H9 (cell line): ENCODE measurements at regions not wholly inside any gene's neighbourhood (a gene's known extent, or its start where the extent isn't known, plus 50 kb on each side); places are given as distances from the start of the nearest gene placed in this dataset.

Source experiments
- DNase-seq: peaks from one replicate; pipeline ENCODE4 v3.0.0-alpha.2; 2017
- H2AFZ ChIP-seq: one replicate; pipeline ENCODE4 v1.6.1; 2013; ENCODE audit warnings: mild to moderate bottlenecking, low read length, control low read depth, moderate library complexity
- H2AK5ac ChIP-seq: 2 replicates; pipeline ENCODE4 v1.6.1; 2013; ENCODE audit warnings: low read length, control low read depth, mixed read lengths; ENCODE audit not compliant: insufficient read length
- H2BK120ac ChIP-seq: one replicate; pipeline ENCODE4 v1.6.1; 2013; ENCODE audit warnings: low read depth, mild to moderate bottlenecking, low read length, control low read depth, inconsistent platforms; ENCODE audit not compliant: poor library complexity, severe bottlenecking
- H2BK12ac ChIP-seq: 2 replicates; pipeline ENCODE4 v1.6.1; 2013; ENCODE audit warnings: low read length, control low read depth, mixed read lengths, low read depth; ENCODE audit not compliant: insufficient read length
- H2BK15ac ChIP-seq: 2 replicates; pipeline ENCODE4 v1.6.1; 2013; ENCODE audit warnings: low read depth, low read length, control low read depth
- H2BK20ac ChIP-seq: one replicate; pipeline ENCODE4 v1.6.1; 2013; ENCODE audit warnings: low read depth, mild to moderate bottlenecking, low read length, control low read depth, inconsistent platforms; ENCODE audit not compliant: poor library complexity, severe bottlenecking
- H2BK5ac ChIP-seq: 2 replicates; pipeline ENCODE4 v1.6.1; 2013; ENCODE audit warnings: low read length, control low read depth, mixed read lengths; ENCODE audit not compliant: insufficient read length
- H3K14ac ChIP-seq: 2 replicates; pipeline ENCODE4 v1.6.1; 2013; ENCODE audit warnings: low read length, control low read depth; ENCODE audit not compliant: insufficient read depth
- H3K18ac ChIP-seq: 2 replicates; pipeline ENCODE4 v1.6.1; 2013; ENCODE audit warnings: low read depth, mild to moderate bottlenecking, mixed read lengths, low read length, control low read depth; ENCODE audit not compliant: insufficient read length
- H3K23ac ChIP-seq: 2 replicates; pipeline ENCODE4 v1.6.1; 2013; ENCODE audit warnings: low read length, control low read depth, mixed read lengths, low read depth; ENCODE audit not compliant: insufficient read length
- H3K23me2 ChIP-seq: 2 replicates; pipeline ENCODE4 v1.6.1; 2013; ENCODE audit warnings: low read depth, mild to moderate bottlenecking, mixed read lengths, low read length, control low read depth; ENCODE audit not compliant: insufficient read length, poor library complexity, severe bottlenecking
- H3K27ac ChIP-seq: 2 replicates; pipeline ENCODE4 v1.5.1; 2013; ENCODE audit warnings: low read length, control low read depth, mixed read lengths, low read depth; ENCODE audit not compliant: insufficient read length
- H3K27me3 ChIP-seq: 2 replicates; pipeline ENCODE4 v1.6.1; 2013; ENCODE audit warnings: low read length, control low read depth, inconsistent platforms; ENCODE audit not compliant: insufficient read depth
- H3K4ac ChIP-seq: 2 replicates; pipeline ENCODE4 v1.6.1; 2013; ENCODE audit warnings: low read depth, mild to moderate bottlenecking, control low read depth, inconsistent platforms, low read length, moderate library complexity
- H3K4me1 ChIP-seq: 2 replicates; pipeline ENCODE4 v1.6.1; 2013; ENCODE audit warnings: low read length, control low read depth, inconsistent platforms; ENCODE audit not compliant: insufficient read depth
- H3K4me2 ChIP-seq: 2 replicates; pipeline ENCODE4 v1.6.1; 2013; ENCODE audit warnings: low read length, control low read depth, mixed read lengths; ENCODE audit not compliant: insufficient read length, insufficient read depth
- H3K56ac ChIP-seq: 2 replicates; pipeline ENCODE4 v1.6.1; 2013; ENCODE audit warnings: low read depth, mild to moderate bottlenecking, mixed read lengths, low read length, control low read depth; ENCODE audit not compliant: insufficient read length
- H3K79me1 ChIP-seq: 2 replicates; pipeline ENCODE4 v1.6.1; 2013; ENCODE audit warnings: low read depth, mild to moderate bottlenecking, moderate library complexity, low read length, control low read depth, inconsistent platforms; ENCODE audit not compliant: insufficient read depth, poor library complexity, severe bottlenecking
- H3K79me2 ChIP-seq: 2 replicates; pipeline ENCODE4 v1.6.1; 2013; ENCODE audit warnings: low read length, control low read depth, inconsistent platforms; ENCODE audit not compliant: insufficient read depth
- H3K9ac ChIP-seq: 2 replicates; pipeline ENCODE4 v1.6.1; 2013; ENCODE audit warnings: low read length, control low read depth, mixed read lengths; ENCODE audit not compliant: insufficient read length; ENCODE audit errors: extremely low read depth
- H3K9me3 ChIP-seq: one replicate; pipeline ENCODE4 v1.6.1; 2013; ENCODE audit warnings: low read depth, low read length, inconsistent platforms; ENCODE audit not compliant: control insufficient read depth
- H3T11ph ChIP-seq: one replicate; pipeline ENCODE4 v1.6.1; 2013; ENCODE audit warnings: mild to moderate bottlenecking, low read length, control low read depth, inconsistent platforms
- H4K20me1 ChIP-seq: one replicate; pipeline ENCODE4 v1.6.1; 2013; ENCODE audit not compliant: control insufficient read depth, insufficient read length, insufficient read depth
- H4K5ac ChIP-seq: 2 replicates; pipeline ENCODE4 v1.6.1; 2013; ENCODE audit warnings: low read depth, mild to moderate bottlenecking, mixed read lengths, low read length, control low read depth; ENCODE audit not compliant: insufficient read length
- H4K8ac ChIP-seq: replicated peaks from 2 replicates; pipeline ENCODE4 v1.6.1; 2013; ENCODE audit warnings: low read length, control low read depth, mixed read lengths, low read depth; ENCODE audit not compliant: insufficient read length
- H4K91ac ChIP-seq: 2 replicates; pipeline ENCODE4 v1.6.1; 2013; ENCODE audit warnings: low read depth, mild to moderate bottlenecking, moderate library complexity, mixed read lengths, low read length, control low read depth; ENCODE audit not compliant: insufficient read length
- H3K27ac Mint-ChIP-seq, 3 experiments: 2 replicates in 2 of 3; 3 replicates in 1 of 3; pipeline ENCODE4 v1.8.0; 2020 to 2021; ENCODE audit warnings: mixed read lengths in 3 of 3, mild to moderate bottlenecking in 1 of 3, moderate library complexity in 1 of 3
- H3K27me3 Mint-ChIP-seq: 2 replicates; pipeline ENCODE4 v1.8.0; 2021; ENCODE audit warnings: low read depth, mild to moderate bottlenecking, moderate library complexity, mixed read lengths
- H3K36me3 Mint-ChIP-seq, 3 experiments: 2 replicates in 2 of 3; 3 replicates in 1 of 3; pipeline ENCODE4 v1.8.0; 2020 to 2021; ENCODE audit warnings: low read depth in 3 of 3, mixed read lengths in 3 of 3; ENCODE audit not compliant: insufficient read depth in 1 of 3
- H3K4me1 Mint-ChIP-seq, 2 experiments: 2 replicates each; pipeline ENCODE4 v1.8.0; 2020; ENCODE audit warnings: mixed read lengths in 2 of 2
- H3K4me3 Mint-ChIP-seq, 2 experiments: 2 replicates in 1 of 2; 3 replicates in 1 of 2; pipeline ENCODE4 v1.8.0; 2020 to 2021; ENCODE audit warnings: mild to moderate bottlenecking in 2 of 2, mixed read lengths in 2 of 2, moderate library complexity in 1 of 2
- H3K9me3 Mint-ChIP-seq, 2 experiments: 2 replicates in 1 of 2; 3 replicates in 1 of 2; pipeline ENCODE4 v1.8.0; 2020; ENCODE audit warnings: mild to moderate bottlenecking in 2 of 2, mixed read lengths in 2 of 2, moderate library complexity in 1 of 2
- CTCF ChIP-seq: fragments of 200-600 bp; sonication (generic); conservative IDR thresholded peaks from 3 replicates; pipeline ENCODE4 v1.8.0; 2021; ENCODE audit warnings: antibody characterized with exemption, mild to moderate bottlenecking
- WGBS: extraction: QIAGEN DNeasy Blood & Tissue Kit; methylation state at CpG from one replicate; pipeline ENCODE4 v1.1.7; 2013; ENCODE audit warnings: missing lambda C conversion rate, low lambda C conversion rate, mixed read lengths; ENCODE audit not compliant: insufficient read length; ENCODE audit errors: extremely low coverage; 5-methylcytosine and 5-hydroxymethylcytosine counted together

- Histone ChIP-seq H2BK15ac (no peak overlapping the region), H2AK5ac (no peak overlapping the region), H3K9ac (no peak overlapping the region), H3K23me2 (no peaks in the 10 kb centered on the region), H4K8ac (no peak overlapping the region), H3K23ac (no peak overlapping the region), H3K27me3 (no peaks in the 10 kb centered on the region), H3K14ac (no peak overlapping the region), H2BK20ac (no peak overlapping the region), H3K9me3 (no peaks in the 10 kb centered on the region), H2BK120ac (no peak overlapping the region), H3K18ac (no peak overlapping the region), H4K5ac (no peak overlapping the region), H3K4ac (no peak overlapping the region), H3K4me2 (no peak overlapping the region), H3K79me2 (no peaks in the 10 kb centered on the region), H2AFZ (no peak overlapping the region), H4K91ac (no peak overlapping the region), H2BK5ac (no peak overlapping the region), H3K27ac (no peak overlapping the region), H3K56ac (no peak overlapping the region), H3T11ph (no peak overlapping the region), H4K20me1 (no peaks in the 10 kb centered on the region), H3K79me1 (no peaks in the 10 kb centered on the region), H3K4me1 (no peaks in the 10 kb centered on the region), H2BK12ac (no peak overlapping the region)
- Mint-ChIP-seq H3K4me1 (peaks cover 0 to 12% of the 10 kb centered on the region in 2 experiments; a peak in 1 of 4 replicates), H3K9me3 (no peaks in the 10 kb centered on the region; a peak in 1 of 5 replicates), H3K36me3 (no peaks in the 10 kb centered on the region), H3K4me3 (no peak overlapping the region), H3K27me3 (peaks cover 3% of the 10 kb centered on the region), H3K27ac (no peak overlapping the region; a peak in 1 of 7 replicates)
- TF ChIP-seq CTCF: no peak
- WGBS: no CpG with 5 or more reads among the region's 21 CpGs
- no peak for DNase-seq
Observed at GRCh38 chr20:50387218-50387995, 122.8 kb upstream of the PTPN1 start.
